ENCODE measurements at regions not wholly inside any gene's neighbourhood (a gene's known extent, or its start where the extent isn't known, plus 50 kb on each side); places are given as distances from the start of the nearest gene placed in this dataset.

DNA sequence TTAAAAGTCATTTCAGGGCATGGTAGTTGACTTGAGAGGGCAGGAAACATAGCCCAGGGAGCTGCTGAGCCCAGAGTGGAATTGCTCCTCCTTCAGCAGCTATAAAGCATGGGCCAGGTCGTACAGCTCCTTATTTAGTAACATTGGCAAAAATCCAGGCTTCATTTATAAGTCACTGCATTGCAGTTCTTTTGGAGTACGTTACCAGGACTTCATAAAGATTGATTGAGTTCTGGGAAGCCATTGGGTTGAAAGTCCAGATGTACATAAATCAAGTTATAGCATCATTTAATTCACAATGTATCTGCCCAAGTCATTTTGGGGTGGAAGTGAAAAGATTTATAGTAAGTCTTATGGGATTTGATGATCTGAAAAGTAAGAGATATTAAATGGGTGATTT lies 53.0 kb upstream of the ANKEF1 start:
- no peak for DNase-seq
- in situ Hi-C loops (cut with MboI; ENCODE audit: low pct_unique_long_range_greater_than_20kb, low sequenced_read_pairs), result no loop called here

DNA sequence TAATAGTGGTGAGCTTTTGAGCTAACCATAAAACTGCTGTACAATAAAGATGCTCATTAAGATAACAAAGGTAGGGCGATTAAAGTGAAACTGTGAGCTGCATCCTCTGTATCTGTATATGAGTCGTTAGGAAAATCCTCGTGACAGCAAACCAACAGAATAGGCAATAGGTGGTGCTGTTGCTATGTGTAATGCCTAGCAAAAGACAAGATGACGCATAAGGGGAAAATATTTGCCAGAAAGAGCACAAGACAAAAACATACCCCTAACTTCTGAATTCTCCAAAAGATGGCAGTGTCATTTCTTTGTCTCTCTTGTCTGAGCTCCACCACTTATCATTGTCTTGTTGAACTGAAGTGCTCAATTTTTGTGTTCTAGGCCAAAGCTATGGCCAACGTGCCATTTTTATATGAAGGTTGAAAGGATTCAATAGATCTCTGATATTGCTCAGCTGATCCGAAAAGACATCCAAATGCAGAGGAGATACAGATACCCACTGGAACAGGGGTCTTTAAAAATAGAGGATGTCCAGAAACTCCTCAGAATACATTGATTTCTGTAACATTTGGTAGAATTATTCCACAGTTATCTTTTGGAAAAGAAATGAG lies 56.3 kb upstream of the ANKEF1 start:
- in situ Hi-C loops (cut with MboI; ENCODE audit: low pct_unique_long_range_greater_than_20kb, low sequenced_read_pairs), result no loop called here
- peak; percentile 70 for DNase-seq

DNA sequence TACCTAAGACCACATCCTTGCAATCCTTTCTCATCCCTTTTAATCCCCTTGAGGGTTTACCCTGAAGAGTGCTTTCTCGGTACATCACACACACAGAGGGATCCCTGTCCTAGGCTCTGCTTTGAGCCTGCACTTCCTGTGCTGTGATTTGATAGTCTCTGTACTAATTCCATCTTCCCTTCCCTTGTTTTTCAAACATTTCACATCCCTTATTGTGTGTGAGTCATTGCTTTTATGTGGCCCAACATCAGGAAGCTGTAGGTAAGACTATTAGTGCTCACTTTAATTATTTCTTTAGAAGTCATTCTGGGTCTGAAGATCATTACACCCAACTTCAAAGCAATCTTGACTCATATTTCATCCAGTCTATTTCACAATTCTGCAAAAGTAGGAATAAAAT lies 57.2 kb upstream of the ANKEF1 start:
- DNase-seq, result no peak
- in situ Hi-C loops (cut with MboI; ENCODE audit: low pct_unique_long_range_greater_than_20kb, low sequenced_read_pairs), result no loop called here

DNA sequence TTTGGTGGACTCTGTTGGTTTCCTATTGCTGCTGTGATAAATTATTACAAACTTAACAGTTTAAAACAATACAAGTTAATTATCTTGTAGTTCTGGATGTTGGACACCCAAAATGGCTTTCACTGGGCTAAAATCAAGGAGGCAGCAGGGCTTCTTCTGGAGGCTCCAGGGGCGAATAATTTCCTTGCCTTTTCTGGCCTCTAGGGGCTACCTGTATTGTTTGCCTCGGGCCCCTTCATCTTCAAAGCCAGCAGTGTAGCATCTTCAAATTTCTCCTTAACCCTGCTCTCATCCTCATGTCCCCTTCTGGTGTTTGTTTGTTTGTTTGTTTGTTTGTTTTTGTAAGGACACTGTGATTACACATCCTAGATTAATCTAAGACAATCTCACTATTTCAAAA lies 60.5 kb upstream of the ANKEF1 start:
- in situ Hi-C loops (cut with MboI; ENCODE audit: low pct_unique_long_range_greater_than_20kb, low sequenced_read_pairs), result no loop called here
- no peak for DNase-seq

DNA sequence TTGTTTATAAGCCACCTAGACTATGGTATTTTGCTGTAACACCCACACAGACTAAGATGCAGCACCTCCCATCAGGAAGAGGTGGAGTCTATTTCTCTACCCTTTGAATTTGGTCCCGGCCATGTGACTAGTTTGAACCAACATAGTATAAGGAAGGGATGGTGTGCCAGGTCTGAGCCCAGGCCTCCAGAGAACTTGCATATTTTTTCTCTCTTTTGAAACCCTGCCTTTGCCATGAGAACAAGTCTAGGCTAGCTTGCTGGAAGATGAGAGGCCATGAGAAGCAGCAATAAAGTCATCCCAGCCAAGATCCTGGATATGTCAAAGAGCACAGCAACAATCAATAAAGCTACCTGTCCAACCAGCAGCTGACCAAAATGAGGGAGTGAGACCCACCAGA lies 63.0 kb upstream of the ANKEF1 start:
- no peak for DNase-seq
- in situ Hi-C loops (cut with MboI; ENCODE audit: low pct_unique_long_range_greater_than_20kb, low sequenced_read_pairs), result no loop called here

DNA sequence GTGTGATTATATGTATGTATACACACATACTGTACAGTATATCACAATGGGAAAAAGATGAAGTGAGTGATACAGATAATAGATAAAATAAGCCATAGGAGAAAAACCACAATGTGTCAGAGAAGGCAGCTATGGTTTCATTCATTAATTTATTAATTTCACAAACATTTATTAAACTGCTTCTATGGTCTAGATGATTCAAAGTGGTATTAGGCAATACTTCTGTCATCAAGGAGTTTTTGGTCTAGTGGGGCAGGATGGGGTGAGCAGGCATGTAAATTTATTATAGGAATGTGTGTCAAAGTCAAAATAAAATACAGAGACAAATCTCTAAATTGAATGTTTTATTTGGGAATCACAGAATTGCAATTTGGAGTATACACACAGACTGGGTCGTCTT lies 65.2 kb upstream of the ANKEF1 start:
- no peak for DNase-seq
- in situ Hi-C loops (cut with MboI; ENCODE audit: low pct_unique_long_range_greater_than_20kb, low sequenced_read_pairs), result no loop called here

DNA sequence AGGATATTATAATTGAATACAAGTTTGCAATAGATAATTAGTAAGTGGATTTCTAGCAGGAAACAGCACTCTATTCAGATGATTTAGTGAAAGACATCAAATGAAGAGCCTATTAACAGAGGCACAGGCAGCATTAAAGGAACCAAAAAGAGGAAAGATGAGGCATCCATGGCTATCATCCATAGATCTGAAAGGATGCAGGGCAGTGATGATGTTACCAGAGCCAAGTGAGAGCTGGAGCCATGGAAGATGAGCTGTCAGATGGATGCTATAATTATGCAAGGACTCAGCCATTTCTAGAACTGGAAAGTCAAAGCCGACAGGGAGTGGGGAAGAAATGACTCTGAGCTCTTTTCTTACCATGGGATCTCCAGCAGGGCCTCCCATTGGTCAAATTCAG lies 66.8 kb upstream of the ANKEF1 start:
- DNase-seq, result no peak

DNA sequence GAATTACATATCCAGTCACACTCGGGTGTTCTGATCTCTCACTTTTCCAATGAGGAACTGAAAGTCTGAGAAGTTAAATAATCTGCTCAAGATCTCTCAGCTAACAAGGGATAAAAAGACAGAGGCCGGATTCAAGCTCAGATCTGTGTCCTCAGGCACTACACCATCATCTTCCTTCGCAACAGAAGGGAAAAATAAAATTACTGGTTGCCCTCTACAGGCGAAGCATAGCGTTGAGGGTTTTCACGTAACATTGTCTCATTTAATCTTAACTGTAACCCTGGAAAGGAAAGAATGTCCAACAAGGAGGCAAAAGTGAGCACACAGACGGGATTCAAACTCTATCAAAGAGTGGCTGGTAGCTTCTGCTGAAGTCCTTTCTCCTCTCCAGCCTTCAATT lies 67.8 kb upstream of the ANKEF1 start:
- in situ Hi-C loops (cut with MboI; ENCODE audit: low pct_unique_long_range_greater_than_20kb, low sequenced_read_pairs), result no loop called here
- no peak for DNase-seq

More for the DNA sequence above, 66.8 kb upstream of the ANKEF1 start:
- in situ Hi-C loops (cut with MboI; ENCODE audit: low pct_unique_long_range_greater_than_20kb, low sequenced_read_pairs), result no loop called here

DNA sequence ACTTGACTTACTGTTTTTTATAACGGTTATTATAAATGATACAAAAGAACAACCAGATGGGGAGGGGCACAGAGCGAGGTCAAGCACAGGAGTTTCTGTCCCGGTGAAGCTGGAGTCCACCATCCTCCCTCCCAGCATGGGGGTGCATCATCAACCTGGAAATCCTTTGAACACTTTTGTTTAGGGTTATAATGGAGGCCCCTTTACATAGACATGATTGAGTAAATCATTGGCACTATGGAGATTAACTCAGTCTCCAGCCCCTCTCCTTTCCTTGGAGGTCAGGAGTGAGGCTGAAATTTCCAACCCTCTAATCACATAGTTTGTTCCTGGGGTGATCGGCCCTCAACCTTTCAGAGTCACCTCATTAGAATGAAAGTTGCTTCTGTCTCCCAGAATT lies 71.8 kb upstream of the ANKEF1 start:
- DNase-seq, result no peak
- in situ Hi-C loops (cut with MboI; ENCODE audit: low pct_unique_long_range_greater_than_20kb, low sequenced_read_pairs), result no loop called here

DNA sequence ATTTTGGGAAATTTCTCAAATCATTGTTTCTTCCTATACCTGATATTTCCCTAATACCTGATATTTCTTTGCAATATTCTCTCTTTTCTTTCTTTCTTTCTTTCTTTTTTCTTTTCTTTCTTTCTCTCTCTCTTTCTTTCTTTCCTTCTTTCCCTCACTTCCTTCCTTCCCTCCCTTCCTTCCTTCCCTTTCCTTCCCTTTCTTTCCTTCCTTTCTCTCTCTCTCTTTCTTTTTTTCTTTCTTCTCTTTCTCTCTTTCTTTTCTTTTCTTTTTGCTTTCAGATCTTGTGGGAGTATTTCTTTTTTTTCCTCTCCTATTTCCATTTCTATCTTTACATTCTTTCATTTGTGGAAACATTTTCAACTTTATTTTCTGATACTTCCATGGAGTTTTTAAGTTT lies 76.1 kb upstream of the ANKEF1 start:
- in situ Hi-C loops (cut with MboI; ENCODE audit: low pct_unique_long_range_greater_than_20kb, low sequenced_read_pairs), result no loop called here
- no peak for DNase-seq

DNA sequence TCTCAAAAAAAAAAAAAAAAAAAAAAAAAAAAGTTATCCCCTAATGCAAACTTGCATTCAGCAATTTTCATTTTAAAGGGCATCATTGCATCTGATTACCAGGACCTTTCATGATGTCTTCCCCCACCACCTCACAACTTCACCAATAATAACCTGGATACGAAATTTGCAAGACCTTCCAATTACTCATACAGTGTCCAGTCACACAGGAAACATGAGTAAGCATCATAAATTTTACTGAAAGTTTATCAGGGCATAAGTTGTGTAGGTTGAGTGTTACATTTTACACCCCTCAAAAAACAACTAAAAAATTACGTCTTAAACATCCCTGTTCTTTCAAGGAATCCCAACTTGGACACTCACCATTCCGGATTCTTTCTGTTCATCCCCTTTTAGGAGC lies 79.1 kb upstream of the ANKEF1 start:
- no peak for DNase-seq

DNA sequence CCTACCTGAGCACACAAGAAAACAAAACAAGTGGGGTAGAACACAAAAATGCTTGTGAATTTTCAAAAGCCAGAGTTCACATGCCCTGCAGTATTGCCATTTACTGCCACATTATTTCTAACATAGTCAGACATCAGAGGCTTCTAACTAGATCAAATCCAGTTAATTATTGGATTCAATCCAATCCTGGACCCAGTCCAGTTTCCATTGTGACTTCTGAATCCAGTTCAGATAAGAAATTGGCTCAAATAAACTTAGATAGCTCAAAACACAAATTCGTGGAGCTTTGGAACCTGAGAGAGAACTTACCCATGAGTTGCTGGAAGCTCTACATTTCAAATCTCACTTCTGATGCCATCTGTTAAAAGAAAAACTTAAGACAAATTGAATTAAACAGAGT lies 85.2 kb upstream of the ANKEF1 start:
- in situ Hi-C loops (cut with MboI; ENCODE audit: low pct_unique_long_range_greater_than_20kb, low sequenced_read_pairs), result no loop called here
- DNase-seq, result no peak

More for the DNA sequence above, 79.1 kb upstream of the ANKEF1 start:
- in situ Hi-C loops (cut with MboI; ENCODE audit: low pct_unique_long_range_greater_than_20kb, low sequenced_read_pairs), result no loop called here

DNA sequence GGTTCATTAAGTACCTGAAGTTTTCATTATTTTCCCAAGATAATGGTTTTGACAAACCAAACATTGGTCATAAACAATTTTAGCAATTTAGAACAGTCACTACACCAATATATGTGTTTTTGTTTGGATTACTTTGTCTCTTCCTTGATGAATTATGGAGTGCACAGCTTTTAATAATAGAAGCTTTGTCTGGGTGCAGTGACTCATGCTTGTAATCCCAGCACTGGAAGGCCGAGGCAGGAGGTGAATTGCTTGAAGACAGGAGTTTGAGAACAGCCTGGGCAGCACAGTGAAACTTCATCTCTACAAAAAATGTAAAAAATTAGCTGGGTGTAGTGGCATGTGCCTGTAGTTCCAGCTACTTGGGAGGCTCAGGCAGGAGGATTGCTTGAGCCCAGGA lies 89.4 kb upstream of the ANKEF1 start:
- in situ Hi-C loops (cut with MboI; ENCODE audit: low pct_unique_long_range_greater_than_20kb, low sequenced_read_pairs), result no loop called here
- DNase-seq, result no peak

DNA sequence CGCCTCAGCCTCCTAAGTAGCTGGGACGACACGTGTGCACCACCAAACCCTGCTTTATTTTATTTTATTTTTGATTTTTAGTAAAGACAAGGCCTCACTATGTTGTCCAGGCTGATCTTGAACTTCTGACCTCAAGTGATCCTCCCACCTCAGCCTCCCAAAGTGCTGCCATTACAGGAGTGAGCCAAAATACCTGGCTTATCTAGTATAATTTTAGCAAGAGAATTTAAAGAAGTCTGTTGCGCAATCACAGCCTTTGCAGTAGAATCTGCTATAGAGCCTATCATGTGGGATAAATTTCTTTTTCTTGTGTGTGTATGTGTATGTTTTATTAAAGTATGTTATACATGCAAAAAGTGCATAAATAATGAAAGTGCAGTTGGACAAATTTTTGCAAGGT lies 92.1 kb upstream of the ANKEF1 start:
- no peak for DNase-seq
- in situ Hi-C loops (cut with MboI; ENCODE audit: low pct_unique_long_range_greater_than_20kb, low sequenced_read_pairs), result no loop called here

DNA sequence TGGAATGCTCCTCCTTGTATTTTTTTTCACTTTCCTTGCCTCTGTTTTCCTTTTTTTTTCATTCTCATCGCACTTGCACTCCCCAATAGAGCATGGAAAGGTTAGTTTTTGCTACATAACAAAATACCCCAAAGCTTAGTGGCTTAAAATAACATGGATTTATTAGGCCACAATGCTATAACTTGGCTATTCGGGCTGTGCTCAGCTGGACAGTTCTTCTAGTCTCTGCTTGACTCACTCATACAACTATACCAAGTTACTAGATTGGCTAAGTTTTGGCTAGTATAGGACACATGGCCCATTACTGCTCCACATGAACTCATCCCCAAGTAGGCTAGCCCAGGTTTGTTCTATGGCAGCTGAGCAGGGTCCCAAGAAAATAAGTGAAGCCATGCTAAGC lies 94.5 kb upstream of the ANKEF1 start:
- in situ Hi-C loops (cut with MboI; ENCODE audit: low pct_unique_long_range_greater_than_20kb, low sequenced_read_pairs), result no loop called here
- DNase-seq, result no peak

DNA sequence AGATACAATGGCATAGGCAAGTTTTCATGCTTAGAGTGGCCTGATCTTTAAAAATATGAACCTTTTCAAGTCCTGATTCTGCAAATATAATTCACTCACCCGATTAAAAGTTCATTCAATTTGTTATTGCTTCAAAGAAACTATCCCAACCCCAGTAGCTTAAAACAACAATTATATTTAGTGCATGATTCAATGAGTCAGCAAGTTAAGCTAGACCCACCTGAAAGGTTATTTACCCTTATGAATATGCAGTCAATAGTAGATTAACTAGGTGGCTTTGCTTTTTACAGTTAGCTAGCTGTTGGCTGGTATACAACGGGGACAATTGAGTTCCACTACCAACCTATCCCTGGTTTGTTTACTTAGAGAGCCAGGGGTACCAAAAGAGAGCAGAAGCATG lies 95.6 kb upstream of the ANKEF1 start:
- DNase-seq, result no peak
- in situ Hi-C loops (cut with MboI; ENCODE audit: low pct_unique_long_range_greater_than_20kb, low sequenced_read_pairs), result no loop called here

DNA sequence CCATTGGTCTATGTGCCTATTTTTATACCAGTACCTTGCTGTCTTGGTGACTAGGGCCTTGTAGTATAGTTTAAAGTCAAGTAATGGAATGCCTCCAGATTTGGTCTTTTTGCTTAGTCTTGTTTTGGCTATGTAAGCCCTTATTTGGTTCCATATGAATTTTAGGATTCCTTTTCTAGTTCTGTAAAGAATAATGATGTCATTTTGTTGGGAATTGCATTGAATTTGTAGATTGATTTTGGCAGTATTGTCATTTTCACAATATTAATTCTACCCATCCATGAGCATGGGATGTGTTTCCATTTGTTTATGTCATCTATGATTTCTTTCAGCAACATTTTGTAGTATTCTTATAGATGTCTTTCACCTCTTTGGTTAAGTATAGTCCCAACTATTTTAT lies 96.4 kb upstream of the PAK5 start:
- in situ Hi-C loops (cut with MboI; ENCODE audit: low pct_unique_long_range_greater_than_20kb, low sequenced_read_pairs), result no loop called here
- no peak for DNase-seq

DNA sequence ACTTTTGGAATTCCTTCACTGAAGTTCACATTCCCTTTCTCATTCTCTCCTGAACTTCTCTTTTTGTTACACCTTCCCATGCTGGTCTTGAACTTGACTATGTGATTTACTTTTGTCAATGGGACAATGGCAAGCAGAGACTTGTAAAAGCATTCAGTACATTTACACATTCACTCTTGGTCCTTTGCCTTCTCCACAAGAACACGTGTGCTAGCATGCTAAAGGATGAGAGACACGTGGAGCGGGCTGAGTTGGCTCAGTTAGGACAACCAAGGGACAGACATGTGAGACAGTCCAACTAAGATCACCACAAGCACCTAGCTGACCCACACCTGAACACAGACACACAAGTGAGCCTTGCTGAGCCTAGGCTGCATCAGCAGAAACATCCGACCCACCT lies 91.3 kb upstream of the PAK5 start:
- no peak for DNase-seq
- in situ Hi-C loops (cut with MboI; ENCODE audit: low pct_unique_long_range_greater_than_20kb, low sequenced_read_pairs), result no loop called here

DNA sequence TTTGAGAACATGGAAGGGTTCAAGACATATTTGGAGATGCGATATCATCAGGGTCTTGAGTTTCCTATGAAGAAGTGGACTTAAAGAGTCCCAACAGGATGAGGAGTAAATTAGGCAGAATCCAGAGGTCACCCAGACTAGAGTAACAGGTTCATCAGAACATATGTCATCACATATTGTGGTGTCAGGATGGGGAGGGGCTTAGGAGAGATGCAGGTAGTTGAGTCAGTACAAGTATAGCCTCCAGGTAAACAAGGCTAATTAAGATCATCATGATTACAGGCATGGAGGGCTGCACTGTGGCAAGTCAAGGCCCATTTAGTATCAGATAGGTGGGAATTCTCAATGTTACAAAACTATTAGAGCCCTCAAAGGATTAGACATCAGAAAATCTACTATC lies 90.1 kb upstream of the PAK5 start:
- DNase-seq, result no peak
- in situ Hi-C loops (cut with MboI; ENCODE audit: low pct_unique_long_range_greater_than_20kb, low sequenced_read_pairs), result no loop called here

DNA sequence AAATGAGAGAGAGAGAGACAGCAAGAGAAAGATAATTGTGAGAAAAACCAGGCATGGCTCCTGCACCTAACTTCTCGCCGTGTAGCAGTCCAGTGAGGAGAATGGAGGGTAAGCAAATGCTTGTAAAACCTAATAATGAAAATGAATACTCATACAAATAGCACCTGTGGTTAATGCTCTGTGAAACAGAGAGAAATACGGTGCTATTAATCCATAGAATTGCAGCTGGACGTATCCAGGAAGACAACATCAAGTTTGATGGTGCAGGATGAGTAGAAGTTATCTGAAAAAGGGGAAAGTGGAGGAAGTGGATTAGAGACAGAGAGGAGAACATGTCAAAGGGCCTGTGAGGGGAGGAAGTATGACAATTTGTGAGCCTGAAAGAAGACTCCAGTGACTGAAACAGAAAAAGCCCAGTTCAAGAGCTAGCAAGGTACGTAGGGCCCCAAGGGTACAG lies 89.4 kb upstream of the PAK5 start:
- DNase-seq, result no peak
- in situ Hi-C loops (cut with MboI; ENCODE audit: low pct_unique_long_range_greater_than_20kb, low sequenced_read_pairs), result no loop called here

DNA sequence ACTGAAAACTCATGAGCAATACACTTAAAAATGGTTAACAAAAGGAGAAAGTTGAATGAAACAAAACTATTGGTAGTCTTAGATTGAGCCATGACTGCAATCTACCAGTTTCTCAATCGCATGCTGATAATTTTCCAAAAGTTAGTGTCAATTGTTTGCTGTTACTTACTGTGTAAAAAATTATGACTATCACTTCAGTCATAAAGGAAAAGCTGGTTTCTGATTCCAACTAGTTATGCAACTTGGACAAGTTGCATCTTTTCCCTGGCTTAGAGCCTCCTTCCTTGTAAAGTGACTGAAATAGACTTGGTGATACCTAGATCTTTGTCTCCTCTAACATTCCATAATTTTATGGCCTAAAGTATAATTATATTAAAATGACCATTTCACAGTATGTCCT lies 88.3 kb upstream of the PAK5 start:
- in situ Hi-C loops (cut with MboI; ENCODE audit: low pct_unique_long_range_greater_than_20kb, low sequenced_read_pairs), result no loop called here
- DNase-seq, result no peak

DNA sequence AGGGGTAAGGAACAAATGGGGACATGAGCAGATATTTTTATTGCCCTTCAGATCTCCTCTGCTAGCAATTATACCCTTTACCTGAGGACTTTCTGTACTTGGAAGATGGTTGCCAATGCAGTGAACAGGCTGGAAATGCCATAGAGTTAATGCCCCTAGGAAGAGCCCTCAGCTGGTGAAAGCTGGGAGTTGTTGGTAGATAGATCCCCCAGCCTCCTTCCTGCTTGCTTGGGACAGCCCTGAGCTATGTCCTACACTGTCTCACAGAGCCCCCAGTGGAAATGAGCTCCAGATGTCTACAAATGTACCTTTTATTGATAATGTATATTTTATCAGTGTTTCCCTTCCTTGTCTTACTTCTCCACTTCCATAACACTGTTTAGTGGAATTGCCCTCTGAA lies 87.6 kb upstream of the PAK5 start:
- in situ Hi-C loops (cut with MboI; ENCODE audit: low pct_unique_long_range_greater_than_20kb, low sequenced_read_pairs), result no loop called here

More for the DNA sequence above, 87.6 kb upstream of the PAK5 start:
- no peak for DNase-seq

All from KBM-7 (cell line).